NAMALWA (cell line): ENCODE measurements at regions not wholly inside any gene's neighbourhood (a gene's known extent, or its start where the extent isn't known, plus 50 kb on each side); places are given as distances from the start of the nearest gene placed in this dataset.
"Not testable (repeated sequence)": the region's sequence is repeated elsewhere in the genome, so short reads cannot be mapped to it uniquely, and the experiment has no call there.

Source experiments
- DNase-seq: peaks from one replicate; pipeline ENCODE4 v3.0.0-alpha.2; 2015; ENCODE audit warnings: low spot score

DNA sequence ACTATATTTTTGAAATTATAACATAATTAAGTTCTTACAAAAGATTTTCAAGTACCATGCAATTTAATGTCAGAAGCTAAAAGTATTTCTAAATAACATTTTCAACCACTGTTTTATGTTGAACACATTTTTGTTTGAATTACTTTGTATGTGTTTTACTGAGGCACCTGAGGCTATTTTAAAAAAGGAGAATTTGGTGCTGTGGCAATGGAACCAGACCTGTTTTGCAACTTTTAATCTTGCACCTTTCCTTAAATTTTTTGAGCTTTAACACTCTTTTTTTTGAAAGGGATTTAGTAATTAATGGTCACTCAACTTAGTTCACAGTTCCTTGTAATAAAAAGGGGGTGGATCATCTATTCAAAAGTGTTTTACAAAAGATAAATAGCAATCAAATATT, 561.6 kb downstream of the ZBBX start:
- DNase-seq = no peak

DNA sequence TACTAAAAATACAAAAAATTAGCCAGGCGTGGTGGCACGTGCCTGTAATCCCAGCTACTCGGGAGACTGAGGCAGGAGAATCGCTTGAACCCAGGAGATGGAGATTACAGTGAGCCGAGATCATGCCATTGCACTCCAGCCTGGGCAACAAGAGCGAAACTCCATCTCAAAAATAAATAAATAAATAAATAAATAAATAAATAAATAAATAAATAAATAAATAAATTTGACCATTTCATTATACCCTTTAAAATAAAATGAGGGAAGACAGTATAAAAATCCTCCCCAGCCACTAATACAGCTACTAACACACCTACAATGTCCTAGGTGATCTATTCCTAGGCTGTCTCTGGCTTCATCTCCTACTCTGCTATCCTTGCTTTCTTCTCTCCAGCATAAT, 562.8 kb downstream of the ZBBX start:
- DNase-seq = not testable (repeated sequence)

DNA sequence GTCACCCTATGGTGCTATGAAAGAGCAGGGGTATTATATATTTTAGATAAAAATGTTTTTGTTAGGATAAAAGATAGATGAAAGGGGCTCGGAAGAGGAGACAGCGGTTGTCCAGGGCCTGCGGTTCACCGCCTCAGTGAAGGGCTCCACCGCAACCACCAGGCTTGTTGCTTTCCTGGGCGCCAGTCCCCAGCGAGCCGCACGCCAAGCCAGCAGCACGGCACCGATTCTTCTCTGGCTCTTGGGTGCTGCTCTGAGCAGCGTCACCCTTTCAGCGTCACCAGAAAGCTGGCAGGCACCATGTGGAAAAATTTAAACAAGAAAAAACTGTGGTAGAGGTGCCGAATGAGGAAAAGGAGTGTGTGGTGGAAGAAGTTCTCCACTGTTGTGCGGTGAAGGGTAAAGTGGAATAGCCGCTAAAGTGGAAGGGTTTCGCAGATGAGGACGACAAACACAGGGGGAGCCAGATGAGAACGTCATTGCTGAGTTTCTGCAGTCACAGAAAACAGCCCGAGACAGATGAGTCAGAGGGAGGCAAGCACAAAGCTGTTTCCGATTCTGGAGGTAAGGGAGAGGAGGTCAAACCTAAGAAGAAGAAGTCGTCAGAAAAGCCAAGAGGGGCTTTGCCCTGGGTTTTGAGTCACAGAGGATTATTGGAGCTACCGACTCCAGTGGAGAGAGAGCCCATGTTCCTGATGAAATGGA, 569.2 kb downstream of the ZBBX start:
- DNase-seq = no peak

DNA sequence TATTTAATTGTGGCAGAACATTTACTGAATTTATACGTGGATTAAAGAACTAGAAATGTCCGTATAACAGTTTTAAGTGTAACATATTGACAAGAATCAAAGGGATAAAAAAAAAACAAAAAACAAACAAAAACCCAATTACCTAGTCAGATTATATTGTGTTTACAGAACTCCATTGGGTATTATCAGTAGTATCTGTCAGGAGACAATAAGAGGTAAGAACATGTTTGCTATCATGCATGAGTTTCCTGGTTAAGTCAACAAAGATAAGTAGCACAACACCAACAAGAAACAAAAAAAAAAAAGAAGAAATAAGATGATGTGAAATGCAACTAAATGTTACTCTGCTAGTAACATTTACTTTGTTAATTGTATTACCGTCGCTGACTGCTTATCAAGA, 570.6 kb downstream of the ZBBX start:
- no peak for DNase-seq

GRCh38 chr3:166788936-166789335, 591.2 kb downstream of the ZBBX start:
- no peak for DNase-seq

GRCh38 chr3:166785876-166786275, 594.2 kb downstream of the ZBBX start:
- no peak for DNase-seq

- no peak for DNase-seq
Measured at GRCh38 chr3:166783206-166783605, 596.9 kb downstream of the ZBBX start.

DNA sequence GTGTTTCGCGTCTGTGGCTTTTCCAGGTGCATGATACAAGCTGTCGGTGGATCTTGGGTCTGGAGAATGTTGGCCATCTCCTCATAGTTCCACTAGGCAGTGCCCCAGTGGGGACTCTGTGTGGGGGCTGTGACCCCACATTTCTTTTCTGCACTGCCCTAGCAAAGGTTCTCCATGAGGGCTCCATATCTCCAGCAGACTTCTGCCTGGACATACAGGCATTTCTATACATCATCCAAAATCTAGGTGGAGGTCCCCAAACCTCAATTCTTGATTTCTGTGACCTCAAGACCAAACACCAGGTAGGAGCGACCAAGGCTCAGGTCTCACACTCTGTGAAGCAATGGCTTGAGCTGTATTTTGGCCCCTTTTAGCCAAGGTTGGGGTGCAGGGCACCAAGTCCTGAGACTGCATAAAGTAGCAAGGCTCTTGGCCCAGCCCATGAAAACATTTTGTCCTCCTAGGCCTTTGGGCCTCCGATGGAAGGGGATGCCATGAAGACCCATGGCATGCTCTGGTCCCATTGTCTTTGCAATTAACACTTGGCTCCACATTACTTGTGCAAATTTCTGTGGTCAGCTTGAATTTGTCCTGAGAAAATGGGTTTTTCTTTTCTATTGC, 615.3 kb downstream of the ZBBX start:
- DNase-seq = no peak

- no peak for DNase-seq
Measured at GRCh38 chr3:166759736-166760513, 620.2 kb downstream of the ZBBX start.

DNA sequence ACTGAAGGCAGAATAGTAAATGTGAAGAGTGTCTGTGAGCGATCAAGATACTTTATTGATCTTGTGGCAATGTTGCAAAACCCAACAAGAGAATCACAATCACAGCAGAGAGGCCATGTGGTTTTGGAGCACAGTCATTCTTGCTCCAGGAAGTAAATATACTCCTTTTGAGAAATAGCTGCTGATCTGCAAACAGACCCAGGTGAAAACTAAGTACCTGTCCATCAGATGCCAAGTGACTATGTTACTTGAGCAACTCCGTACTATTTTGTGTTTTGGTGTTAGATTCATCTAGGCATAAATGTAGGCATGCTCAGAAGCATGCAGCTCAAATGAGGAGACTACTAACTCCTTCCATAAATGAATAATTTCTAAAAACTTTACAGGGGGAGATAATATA, 627.9 kb downstream of the ZBBX start:
- no peak for DNase-seq

DNA sequence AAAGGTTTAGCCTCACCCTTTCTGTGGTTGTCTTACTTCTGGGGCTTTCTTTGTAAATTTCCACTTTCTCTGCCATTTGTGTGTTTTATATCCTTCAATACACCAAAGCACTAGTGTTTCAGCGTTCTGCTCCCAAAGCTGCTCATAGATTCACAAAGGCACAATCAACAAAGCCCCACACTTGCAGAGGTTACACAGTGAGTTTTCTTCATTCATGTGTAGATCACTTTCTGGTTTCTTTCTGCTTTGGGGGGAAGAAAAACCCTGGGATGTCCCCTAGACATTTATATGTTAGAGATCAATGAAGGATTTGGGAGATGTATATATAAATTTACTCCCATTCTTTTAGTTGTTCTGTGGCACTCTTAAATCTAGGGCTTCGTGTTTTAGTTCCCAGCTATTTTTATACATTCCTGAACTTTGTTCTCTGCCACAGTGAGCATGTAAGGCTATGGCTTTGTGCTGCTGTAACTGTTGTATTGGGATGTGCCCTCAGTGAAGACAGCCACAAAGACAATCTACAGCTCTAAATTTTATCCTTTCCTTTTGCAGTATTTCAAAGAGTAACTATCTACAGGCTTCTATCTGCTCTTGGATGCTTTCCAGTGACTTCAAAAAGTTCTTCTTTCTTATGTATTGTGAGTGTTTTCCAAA, 636.5 kb downstream of the ZBBX start:
- DNase-seq = no peak

DNA sequence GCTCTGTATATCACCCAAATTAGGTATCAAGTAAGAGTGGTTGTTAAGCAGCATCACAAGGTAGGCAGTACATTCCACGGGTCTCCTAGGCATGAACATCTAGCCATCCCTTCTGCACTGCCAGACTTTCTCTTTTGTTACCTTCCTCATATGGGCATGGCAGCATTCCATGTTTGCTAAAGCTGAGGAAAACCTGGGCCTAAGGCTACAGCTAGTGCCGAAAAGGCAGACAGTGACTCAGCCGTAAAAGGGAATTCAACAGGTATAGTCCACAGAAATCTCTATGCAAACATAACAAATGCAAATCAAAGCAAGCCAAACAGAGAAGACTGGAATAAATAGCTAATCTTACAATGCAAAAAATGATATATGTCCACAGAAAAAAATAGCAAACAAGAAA, 645.4 kb downstream of the ZBBX start:
- DNase-seq = no peak

GRCh38 chr3:166731701-166732100, 648.4 kb downstream of the ZBBX start:
- no peak for DNase-seq

DNA sequence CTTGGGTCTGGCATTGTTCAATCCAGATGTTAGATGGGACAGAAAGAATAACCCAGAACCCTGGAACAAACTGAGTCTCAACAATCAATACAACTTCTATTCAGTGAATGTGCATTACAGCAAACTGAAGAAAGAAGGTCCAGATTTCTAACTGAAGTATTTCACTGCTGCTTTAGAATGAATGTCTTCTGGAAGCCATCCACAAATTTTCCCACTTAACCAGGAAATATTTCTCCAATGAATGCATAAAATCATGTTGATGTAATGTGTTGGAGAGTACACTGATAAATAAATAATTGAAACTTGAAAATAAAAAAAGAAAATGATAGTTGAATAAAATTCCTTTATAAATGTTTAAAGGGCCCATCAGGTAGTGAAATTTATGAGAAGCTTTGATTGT, 658.6 kb downstream of the ZBBX start:
- no peak for DNase-seq

DNA sequence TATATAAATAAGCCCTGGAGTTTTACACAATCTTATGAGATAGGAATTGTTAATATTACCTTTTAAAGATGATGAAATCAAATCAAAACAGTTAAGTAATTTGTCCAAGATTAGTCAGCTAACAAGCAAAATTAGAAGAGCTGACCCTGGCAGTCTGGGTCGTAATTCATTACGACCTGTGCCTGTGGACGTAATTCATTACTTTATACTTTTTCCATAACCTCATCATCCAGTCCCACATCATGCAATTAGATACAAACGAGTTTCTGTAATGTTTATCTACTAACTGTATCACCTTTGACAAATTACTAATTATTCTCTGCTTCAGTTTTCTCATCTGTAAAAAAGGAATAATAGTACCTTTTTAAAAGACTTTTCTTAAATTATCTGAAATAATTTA, 665.9 kb downstream of the ZBBX start:
- DNase-seq = no peak

DNA sequence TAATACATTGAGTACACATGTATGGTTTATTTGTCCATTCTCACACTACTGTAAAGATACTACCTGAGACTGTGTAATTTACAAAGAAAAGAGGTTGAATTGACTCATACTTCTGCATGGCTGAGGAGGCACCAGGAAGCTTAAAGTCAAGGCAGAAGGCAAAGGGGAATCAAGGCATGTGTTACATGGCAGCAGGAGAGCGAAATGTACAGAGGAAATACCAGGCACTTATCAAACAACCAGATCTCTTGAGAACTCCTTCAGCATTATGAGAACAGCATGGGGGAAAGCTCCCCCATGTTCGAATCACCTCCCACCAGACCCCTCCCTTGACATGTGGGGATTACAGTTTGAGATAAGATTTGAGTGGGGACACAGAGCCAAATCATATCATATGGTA, 666.3 kb downstream of the ZBBX start:
- no peak for DNase-seq

- DNase-seq = no peak
Measured at GRCh38 chr3:166706094-166706493, 674.0 kb downstream of the ZBBX start.

DNA sequence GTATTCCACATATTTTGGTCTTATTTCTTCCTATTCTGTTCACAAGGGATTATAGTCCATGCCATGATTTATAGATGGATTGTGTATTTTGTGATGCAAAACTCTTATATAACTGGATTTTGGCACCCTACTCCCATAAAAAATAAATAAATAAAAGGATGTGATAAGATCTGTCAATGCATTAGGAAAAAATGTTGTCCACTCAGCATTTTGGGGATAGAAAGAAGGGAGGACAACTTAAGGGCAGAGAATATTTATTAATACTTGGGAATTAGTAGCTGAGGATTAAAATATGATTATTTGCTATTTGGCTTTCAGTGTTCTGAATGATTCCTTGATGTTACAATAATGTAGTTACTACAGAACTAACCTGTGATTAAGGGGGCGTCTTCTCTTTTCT, 682.6 kb downstream of the ZBBX start:
- no peak for DNase-seq

GRCh38 chr3:166696103-166696502, 684.0 kb downstream of the ZBBX start:
- no peak for DNase-seq

- no peak for DNase-seq
Measured at GRCh38 chr3:166688665-166689064, 691.4 kb downstream of the ZBBX start.

DNA sequence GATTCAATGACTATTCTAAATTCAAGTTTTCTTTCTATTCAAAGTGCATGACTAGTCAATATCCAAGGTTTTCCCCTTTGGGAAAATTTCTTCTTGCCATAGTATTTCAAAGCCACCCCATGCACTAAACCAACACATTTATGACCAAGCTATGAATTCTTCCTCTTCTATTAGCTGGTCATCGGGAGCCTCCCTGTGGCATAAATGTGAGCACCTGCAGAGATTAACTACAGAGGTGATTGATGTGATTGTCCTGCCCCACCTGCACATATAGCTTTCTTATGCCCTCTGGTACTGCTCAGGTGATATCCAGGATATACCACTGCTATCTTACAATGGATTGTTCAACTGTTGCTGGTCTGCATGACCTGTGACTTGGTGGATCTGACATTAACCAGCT, 694.9 kb downstream of the ZBBX start:
- no peak for DNase-seq

- not testable (repeated sequence) for DNase-seq
Measured at GRCh38 chr3:166684077-166684476, 696.0 kb downstream of the ZBBX start.

- no peak for DNase-seq
Measured at GRCh38 chr3:166669781-166670180, 710.3 kb downstream of the ZBBX start.
